AG09309 (cell line): ENCODE measurements at regions not wholly inside any gene's neighbourhood (a gene's known extent, or its start where the extent isn't known, plus 50 kb on each side); places are given as distances from the start of the nearest gene placed in this dataset.
"Not testable (repeated sequence)": the region's sequence is repeated elsewhere in the genome, so short reads cannot be mapped to it uniquely, and the experiment has no call there.

ENCODE experiments used
- DNase-seq: peaks from one replicate; pipeline ENCODE4 v3.0.0-alpha.2; 2010; ENCODE audit warnings: low read depth
- H3K4me3 ChIP-seq: 2 replicates; pipeline ENCODE4 v1.5.1; 2011; ENCODE audit warnings: mild to moderate bottlenecking, low read depth, low read length, moderate library complexity; ENCODE audit not compliant: control insufficient read depth
- CTCF ChIP-seq: IDR thresholded peaks from 2 replicates; pipeline ENCODE4 v1.5.1; 2011; ENCODE audit warnings: mild to moderate bottlenecking, low read depth, low read length, inconsistent platforms; ENCODE audit not compliant: insufficient read depth, control insufficient read depth; ENCODE audit errors: missing control alignments

DNA sequence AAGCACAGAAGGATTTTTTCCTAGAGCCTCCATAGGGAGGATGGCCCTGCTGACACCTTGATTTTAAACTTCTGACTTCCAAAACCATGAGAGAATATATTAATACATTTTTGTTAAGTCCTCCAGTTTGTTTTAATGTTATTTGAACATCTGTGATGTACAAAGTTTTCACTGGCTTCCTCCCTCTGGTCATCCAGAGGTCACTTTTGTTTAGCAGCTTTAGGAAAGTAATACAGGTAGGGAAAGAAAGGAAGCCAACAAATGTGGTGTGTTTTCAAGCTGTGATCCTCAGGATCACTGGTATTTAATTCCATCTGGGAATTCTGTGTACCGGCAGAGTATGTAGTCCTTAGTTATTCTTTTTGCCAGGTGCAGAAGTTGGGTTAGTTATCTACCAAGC, 488.8 kb upstream of the ATXN8OS start:
- no peak for TF ChIP-seq CTCF
- DNase-seq, result no peak
- H3K4me3 ChIP-seq, result no peak overlapping the region

GRCh38 chr13:69618393-69618792, 489.2 kb upstream of the ATXN8OS start:
- H3K4me3 ChIP-seq, result no peak overlapping the region
- no peak for DNase-seq
- no peak for TF ChIP-seq CTCF

DNA sequence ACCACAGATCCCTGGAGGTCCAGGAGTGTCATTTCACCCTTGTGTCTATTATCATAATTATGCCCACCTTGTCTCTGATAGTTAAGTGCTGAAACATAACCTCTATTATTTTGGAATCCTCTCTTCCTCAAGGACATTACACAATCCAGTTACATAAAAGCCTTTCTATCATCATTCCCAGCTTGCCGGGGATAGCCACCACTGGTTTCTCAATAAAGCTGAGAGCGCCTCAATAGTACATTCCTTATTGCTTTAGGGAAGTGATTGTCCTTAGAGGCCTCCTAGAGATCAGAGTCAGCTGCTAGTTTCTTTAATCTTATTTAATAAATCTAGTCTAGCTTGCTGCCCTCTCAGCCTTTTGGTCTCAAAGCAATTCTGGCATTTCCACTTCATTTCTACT, 490.0 kb upstream of the ATXN8OS start:
- no peak for TF ChIP-seq CTCF
- no peak overlapping the region for H3K4me3 ChIP-seq
- no peak for DNase-seq

GRCh38 chr13:69616396-69616795, 491.2 kb upstream of the ATXN8OS start:
- DNase-seq, result no peak
- H3K4me3 ChIP-seq, result no peak overlapping the region
- TF ChIP-seq CTCF, result no peak

DNA sequence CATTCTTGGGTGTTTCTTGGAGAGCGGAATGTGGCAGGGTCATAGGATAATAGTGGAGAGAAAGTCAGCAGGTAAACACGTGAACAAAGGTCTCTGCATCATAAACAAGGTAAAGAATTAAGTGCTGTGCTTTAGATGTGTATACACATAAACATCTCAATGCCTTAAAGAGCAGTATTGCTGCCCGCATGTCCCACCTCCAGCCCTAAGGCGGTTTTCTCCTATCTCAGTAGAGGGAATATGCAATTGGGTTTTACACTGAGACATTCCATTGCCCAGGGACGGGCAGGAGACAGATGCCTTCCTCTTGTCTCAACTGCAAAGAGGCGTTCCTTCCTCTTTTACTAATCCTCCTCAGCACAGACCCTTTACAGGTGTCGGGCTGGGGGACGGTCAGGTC, 492.6 kb upstream of the ATXN8OS start:
- not testable (repeated sequence) for H3K4me3 ChIP-seq, DNase-seq

- TF ChIP-seq CTCF, result no peak
- DNase-seq, result no peak
- H3K4me3 ChIP-seq, result no peak overlapping the region
Measured at GRCh38 chr13:69604698-69605097, 502.9 kb upstream of the ATXN8OS start.

- no peak for TF ChIP-seq CTCF
- DNase-seq, result no peak
- no peak overlapping the region for H3K4me3 ChIP-seq
Measured at GRCh38 chr13:69603144-69603853, 504.3 kb upstream of the ATXN8OS start.
